ENCODE measurements at regions not wholly inside any gene's neighbourhood (a gene's known extent, or its start where the extent isn't known, plus 50 kb on each side); places are given as distances from the start of the nearest gene placed in this dataset.

DNA sequence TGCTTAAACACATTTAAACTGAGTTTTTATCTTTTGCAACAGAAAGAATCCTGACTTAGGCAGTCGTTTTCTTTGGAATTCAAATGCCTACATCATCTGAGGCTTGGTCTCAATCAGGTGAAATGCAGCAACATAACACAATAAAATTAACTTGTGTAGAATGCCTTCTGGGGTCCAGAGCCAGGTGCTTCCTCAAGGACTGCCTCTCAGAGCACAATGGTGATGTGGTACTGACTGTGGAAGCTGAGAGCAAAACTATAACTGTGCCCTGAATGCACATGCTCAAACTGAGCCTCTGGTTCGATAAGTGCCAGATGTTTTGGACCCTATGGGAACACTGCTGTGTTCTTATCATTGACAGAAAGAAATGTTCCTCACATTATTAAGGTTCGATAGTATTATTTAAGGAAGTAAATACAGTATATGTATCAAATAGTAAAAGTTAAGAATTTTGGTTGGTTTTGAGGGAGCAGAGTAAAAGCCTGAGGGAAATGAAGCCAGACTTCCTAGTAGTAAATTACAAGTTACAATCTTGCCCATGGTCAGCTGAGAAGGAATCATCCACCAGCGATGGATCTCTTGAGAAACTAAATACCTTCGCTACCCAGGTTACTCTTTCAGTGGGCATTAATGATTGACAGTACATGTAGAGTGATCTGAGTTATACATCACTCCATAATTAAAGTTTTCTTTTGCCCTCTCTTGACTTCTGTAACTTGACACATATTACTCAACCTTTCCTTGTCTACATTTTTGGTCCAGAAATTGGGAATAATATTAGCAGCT lies 122.9 kb upstream of the ATP2B1 start:
- no peak overlapping the region for H3K27ac ChIP-seq
- DNase-seq (no peak), ATAC-seq (no peak)
- intact Hi-C loops (cut with DNase I): no loop called here
- no peaks in the 10 kb centered on the region for H3K36me3 ChIP-seq
- TF ChIP-seq, protein P1, sequence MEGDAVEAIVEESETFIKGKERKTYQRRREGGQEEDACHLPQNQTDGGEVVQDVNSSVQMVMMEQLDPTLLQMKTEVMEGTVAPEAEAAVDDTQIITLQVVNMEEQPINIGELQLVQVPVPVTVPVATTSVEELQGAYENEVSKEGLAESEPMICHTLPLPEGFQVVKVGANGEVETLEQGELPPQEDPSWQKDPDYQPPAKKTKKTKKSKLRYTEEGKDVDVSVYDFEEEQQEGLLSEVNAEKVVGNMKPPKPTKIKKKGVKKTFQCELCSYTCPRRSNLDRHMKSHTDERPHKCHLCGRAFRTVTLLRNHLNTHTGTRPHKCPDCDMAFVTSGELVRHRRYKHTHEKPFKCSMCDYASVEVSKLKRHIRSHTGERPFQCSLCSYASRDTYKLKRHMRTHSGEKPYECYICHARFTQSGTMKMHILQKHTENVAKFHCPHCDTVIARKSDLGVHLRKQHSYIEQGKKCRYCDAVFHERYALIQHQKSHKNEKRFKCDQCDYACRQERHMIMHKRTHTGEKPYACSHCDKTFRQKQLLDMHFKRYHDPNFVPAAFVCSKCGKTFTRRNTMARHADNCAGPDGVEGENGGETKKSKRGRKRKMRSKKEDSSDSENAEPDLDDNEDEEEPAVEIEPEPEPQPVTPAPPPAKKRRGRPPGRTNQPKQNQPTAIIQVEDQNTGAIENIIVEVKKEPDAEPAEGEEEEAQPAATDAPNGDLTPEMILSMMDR (IDR thresholded peaks at IDR 0.05): no peak
- no peaks in the 10 kb centered on the region for H3K9me3 ChIP-seq
- H3K4me1 ChIP-seq: no peaks in the 10 kb centered on the region
- H3K4me3 ChIP-seq: no peak overlapping the region
- no peaks in the 10 kb centered on the region for H3K27me3 ChIP-seq

DNA sequence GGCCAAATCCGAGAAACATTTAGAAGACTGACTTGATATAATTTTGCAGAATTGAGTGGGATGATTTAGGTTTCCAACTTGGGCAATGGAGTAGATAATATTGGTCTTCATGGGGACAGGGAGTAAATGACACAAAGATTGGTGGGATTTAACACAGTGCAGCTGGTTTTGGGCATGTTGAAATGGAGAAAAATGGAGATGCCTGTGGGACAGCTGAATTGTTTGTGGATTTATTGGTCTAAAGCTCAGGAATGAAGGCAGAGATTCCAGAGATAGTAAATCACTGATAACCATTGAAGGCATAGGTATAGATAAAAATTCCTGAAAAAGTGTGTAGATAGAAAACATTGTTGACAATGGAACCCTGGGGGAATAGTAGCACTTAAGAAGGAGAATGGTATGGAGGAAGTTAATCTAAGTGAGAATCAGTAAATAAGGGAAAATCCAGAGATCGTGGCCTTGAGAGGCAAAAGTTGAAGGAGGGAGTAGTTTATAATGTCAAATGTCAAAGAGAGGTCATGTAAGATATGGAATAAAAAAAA lies 120.9 kb upstream of the ATP2B1 start:
- TF ChIP-seq, protein P1 (IDR thresholded peaks at IDR 0.05): no peak

DNA sequence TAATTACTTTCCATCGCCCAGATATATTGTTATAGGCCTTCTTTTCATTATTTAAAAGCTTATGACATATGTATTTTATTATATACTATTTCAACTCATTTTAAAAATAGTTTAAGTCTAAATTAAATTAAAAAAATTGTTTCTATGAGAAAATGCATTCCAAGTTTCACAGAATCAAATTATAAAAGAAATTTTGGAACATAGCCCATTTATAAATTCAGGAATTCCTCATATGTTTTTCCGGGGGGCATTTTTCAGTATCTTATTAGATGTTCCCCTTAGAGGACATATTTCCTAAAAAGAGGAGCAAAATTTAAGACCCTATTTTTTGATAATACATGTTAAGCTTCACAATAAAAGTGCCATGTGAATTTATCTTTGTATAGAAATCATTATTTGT lies 119.9 kb upstream of the ATP2B1 start:
- Histone ChIP-seq H3K27ac (no peak overlapping the region), H3K4me3 (no peak overlapping the region), H3K36me3 (no peaks in the 10 kb centered on the region), H3K4me1 (no peaks in the 10 kb centered on the region), H3K9me3 (no peaks in the 10 kb centered on the region), H3K27me3 (no peaks in the 10 kb centered on the region)
- DNase-seq (no peak), ATAC-seq (no peak)
- intact Hi-C loops (cut with DNase I): no loop called here
- TF ChIP-seq, protein P1 (IDR thresholded peaks at IDR 0.05): no peak

More for the DNA sequence above, 120.9 kb upstream of the ATP2B1 start:
- DNase-seq (no peak), ATAC-seq (no peak)
- intact Hi-C loops (cut with DNase I): no loop called here
- H3K27ac ChIP-seq: no peak overlapping the region
- H3K27me3 ChIP-seq: no peaks in the 10 kb centered on the region
- no peak overlapping the region for H3K4me3 ChIP-seq
- no peaks in the 10 kb centered on the region for H3K4me1 ChIP-seq
- no peaks in the 10 kb centered on the region for H3K36me3 ChIP-seq
- H3K9me3 ChIP-seq: no peaks in the 10 kb centered on the region

DNA sequence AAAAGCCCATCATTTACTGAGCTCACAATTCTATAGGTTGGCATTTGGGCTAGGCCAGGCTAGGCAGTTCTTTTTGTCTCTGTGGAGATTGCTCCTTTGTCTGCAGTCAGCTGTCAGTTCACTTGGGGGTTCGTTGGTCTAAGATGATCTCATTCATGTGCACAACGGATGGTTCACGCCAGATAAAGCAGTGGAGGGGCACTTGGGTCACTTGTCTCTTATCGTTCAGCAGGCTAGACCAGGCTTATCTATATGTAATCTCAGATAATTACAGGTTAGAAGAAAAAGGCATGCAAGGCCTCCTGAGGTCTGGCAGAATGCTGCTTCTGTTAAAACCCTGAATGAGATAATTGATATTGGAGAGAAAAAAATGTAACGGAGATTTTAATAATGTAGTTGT lies 119.0 kb upstream of the ATP2B1 start:
- intact Hi-C loops (cut with DNase I): no loop called here
- H3K4me3 ChIP-seq: no peak overlapping the region
- ATAC-seq: no peak
- no peak for DNase-seq
- H3K4me1 ChIP-seq: no peaks in the 10 kb centered on the region
- TF ChIP-seq, protein P1 (IDR thresholded peaks at IDR 0.05): no peak
- H3K36me3 ChIP-seq: no peaks in the 10 kb centered on the region
- H3K27ac ChIP-seq: no peak overlapping the region
- H3K9me3 ChIP-seq: no peaks in the 10 kb centered on the region
- no peaks in the 10 kb centered on the region for H3K27me3 ChIP-seq

DNA sequence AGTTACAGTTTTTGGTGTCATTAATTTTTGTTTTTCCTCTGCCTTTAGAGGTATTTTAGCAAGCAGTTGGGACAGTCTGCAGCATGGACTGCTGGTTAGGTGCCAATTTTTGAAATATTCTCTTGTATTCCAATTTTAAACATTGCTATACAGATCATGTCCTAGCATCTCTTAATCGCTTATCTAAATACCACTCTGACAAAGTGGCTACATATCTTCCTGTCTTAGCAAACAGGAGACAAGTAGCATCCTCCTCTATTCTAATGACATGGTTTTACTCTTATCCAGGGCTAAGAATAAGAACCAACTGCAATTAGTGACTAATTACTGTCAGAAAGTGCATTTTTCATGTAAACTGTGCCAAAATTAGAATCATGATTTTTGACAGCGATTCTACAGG lies 117.8 kb upstream of the ATP2B1 start:
- no peak for ATAC-seq
- intact Hi-C loops (cut with DNase I): no loop called here
- TF ChIP-seq, protein P1 (IDR thresholded peaks at IDR 0.05): no peak
- H3K27me3 ChIP-seq: no peaks in the 10 kb centered on the region
- H3K4me1 ChIP-seq: no peaks in the 10 kb centered on the region
- no peak overlapping the region for H3K4me3 ChIP-seq
- no peaks in the 10 kb centered on the region for H3K9me3 ChIP-seq
- no peak for DNase-seq
- no peaks in the 10 kb centered on the region for H3K36me3 ChIP-seq
- H3K27ac ChIP-seq: no peak overlapping the region

Measured in left lung (tissue), 4 donors.